ENCODE measurements at regions not wholly inside any gene's neighbourhood (a gene's known extent, or its start where the extent isn't known, plus 50 kb on each side); places are given as distances from the start of the nearest gene placed in this dataset.

DNA sequence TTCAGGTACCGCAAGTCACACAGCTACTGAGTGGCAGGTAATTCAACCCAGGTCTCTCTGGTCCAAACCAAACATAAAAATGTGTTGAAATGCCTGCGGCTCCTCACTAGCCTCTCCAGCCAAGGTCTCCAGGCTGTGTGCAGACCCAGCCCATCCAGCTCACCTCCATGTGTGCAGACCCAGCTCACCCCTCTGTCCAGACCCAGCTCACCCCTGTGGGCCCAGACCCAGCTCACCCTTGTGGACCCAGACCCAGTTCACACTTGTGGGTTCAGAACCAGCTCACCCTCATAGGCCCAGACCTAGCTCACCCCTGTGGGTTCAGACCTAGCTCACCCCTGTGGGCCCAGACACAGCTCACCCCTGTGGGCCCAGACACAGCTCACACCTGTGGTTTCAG is 188.0 kb upstream of the ADCY2 start:
- no peaks in the 10 kb centered on the region for H3K4me1 ChIP-seq (ENCODE audit: control insufficient read depth, low read length)
- no peaks in the 10 kb centered on the region for H3K27me3 ChIP-seq (ENCODE audit: control insufficient read depth, low read length)
- H3K36me3 ChIP-seq (ENCODE audit: control insufficient read depth, low read length): no peaks in the 10 kb centered on the region
- no peaks in the 10 kb centered on the region for H3K9me3 ChIP-seq (ENCODE audit: control insufficient read depth, insufficient read depth, low read length)
- H3K4me2 ChIP-seq (ENCODE audit: low read length): no peak overlapping the region
- no peak for TF ChIP-seq EZH2phosphoT487 (IDR thresholded peaks at IDR 0.05; ENCODE audit: borderline replicate concordance, low read length)
- TF ChIP-seq, protein P1, sequence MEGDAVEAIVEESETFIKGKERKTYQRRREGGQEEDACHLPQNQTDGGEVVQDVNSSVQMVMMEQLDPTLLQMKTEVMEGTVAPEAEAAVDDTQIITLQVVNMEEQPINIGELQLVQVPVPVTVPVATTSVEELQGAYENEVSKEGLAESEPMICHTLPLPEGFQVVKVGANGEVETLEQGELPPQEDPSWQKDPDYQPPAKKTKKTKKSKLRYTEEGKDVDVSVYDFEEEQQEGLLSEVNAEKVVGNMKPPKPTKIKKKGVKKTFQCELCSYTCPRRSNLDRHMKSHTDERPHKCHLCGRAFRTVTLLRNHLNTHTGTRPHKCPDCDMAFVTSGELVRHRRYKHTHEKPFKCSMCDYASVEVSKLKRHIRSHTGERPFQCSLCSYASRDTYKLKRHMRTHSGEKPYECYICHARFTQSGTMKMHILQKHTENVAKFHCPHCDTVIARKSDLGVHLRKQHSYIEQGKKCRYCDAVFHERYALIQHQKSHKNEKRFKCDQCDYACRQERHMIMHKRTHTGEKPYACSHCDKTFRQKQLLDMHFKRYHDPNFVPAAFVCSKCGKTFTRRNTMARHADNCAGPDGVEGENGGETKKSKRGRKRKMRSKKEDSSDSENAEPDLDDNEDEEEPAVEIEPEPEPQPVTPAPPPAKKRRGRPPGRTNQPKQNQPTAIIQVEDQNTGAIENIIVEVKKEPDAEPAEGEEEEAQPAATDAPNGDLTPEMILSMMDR (IDR thresholded peaks at IDR 0.05; ENCODE audit: low read depth, low read length, poor library complexity, severe bottlenecking): no peak
- H3K9me2 ChIP-seq (replicated peaks; ENCODE audit: control insufficient read depth, low read length): no peaks in the 10 kb centered on the region; the same call in 1 of the 2 replicates
- H3K79me2 ChIP-seq (ENCODE audit: control insufficient read depth, low read length): no peaks in the 10 kb centered on the region
- no peak overlapping the region for H3K27ac ChIP-seq (ENCODE audit: low read depth, low read length)
- H3K4me3 ChIP-seq (ENCODE audit: low read length): no peak overlapping the region
- H4K20me1 ChIP-seq (ENCODE audit: control insufficient read depth, insufficient read depth, low read depth, low read length): no peaks in the 10 kb centered on the region
- H3F3A ChIP-seq (ENCODE audit: control insufficient read depth, insufficient read depth): no peaks in the 10 kb centered on the region

DNA sequence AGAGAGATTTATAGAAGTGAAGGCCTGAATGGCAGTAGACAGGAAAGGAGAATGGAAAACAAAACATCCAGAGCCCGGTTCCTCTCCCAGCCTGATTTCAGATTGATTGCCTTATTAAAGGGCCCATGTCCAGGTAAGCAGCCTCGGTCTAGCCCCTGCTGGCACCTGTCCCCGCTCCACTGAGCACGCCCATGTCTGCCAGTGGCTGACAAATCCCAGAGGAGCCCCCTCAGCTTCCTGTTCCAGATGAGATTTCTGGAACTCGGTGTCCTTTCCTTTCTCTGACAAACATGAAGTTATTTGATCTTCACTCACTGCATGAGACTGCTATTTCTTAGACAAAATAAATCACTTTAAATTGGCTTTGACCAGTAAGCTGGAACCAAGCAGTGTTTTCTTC is 187.0 kb upstream of the ADCY2 start:
- H3F3A ChIP-seq (ENCODE audit: control insufficient read depth, insufficient read depth): no peaks in the 10 kb centered on the region
- H3K4me3 ChIP-seq (ENCODE audit: low read length): no peak overlapping the region
- no peaks in the 10 kb centered on the region for H3K27me3 ChIP-seq (ENCODE audit: control insufficient read depth, low read length)
- H3K79me2 ChIP-seq (ENCODE audit: control insufficient read depth, low read length): no peaks in the 10 kb centered on the region
- H3K9me3 ChIP-seq (ENCODE audit: control insufficient read depth, insufficient read depth, low read length): no peaks in the 10 kb centered on the region
- no peaks in the 10 kb centered on the region for H3K4me1 ChIP-seq (ENCODE audit: control insufficient read depth, low read length)
- H3K36me3 ChIP-seq (ENCODE audit: control insufficient read depth, low read length): no peaks in the 10 kb centered on the region
- H4K20me1 ChIP-seq (ENCODE audit: control insufficient read depth, insufficient read depth, low read depth, low read length): no peaks in the 10 kb centered on the region
- H3K9me2 ChIP-seq (replicated peaks; ENCODE audit: control insufficient read depth, low read length): no peaks in the 10 kb centered on the region; the same call in 1 of the 2 replicates
- H3K4me2 ChIP-seq (ENCODE audit: low read length): no peak overlapping the region
- TF ChIP-seq EZH2phosphoT487 (IDR thresholded peaks at IDR 0.05; ENCODE audit: borderline replicate concordance, low read length): no peak
- TF ChIP-seq, protein P1 (IDR thresholded peaks at IDR 0.05; ENCODE audit: low read depth, low read length, poor library complexity, severe bottlenecking): no peak
- no peak overlapping the region for H3K27ac ChIP-seq (ENCODE audit: low read depth, low read length)

DNA sequence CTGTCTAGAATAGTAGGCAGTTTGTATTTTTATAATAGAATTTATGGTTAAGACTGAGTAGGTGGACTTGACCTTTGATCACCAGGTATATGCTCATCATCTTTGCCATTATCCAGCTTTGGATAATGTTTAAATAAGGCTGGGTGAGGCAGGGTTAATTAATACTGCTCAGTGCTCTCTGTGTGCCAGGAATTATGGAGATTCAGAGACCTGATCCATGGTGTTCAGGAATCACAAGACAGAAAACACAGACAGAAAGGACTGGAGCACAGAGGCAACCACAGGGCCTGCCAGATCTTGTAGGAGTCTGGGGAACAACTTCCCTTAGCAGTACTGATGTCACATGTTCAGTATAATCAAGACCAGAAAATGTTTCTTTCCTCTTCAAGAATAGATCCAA is 186.3 kb upstream of the ADCY2 start:
- no peaks in the 10 kb centered on the region for H3K79me2 ChIP-seq (ENCODE audit: control insufficient read depth, low read length)
- no peak overlapping the region for H3K27ac ChIP-seq (ENCODE audit: low read depth, low read length)
- no peaks in the 10 kb centered on the region for H4K20me1 ChIP-seq (ENCODE audit: control insufficient read depth, insufficient read depth, low read depth, low read length)

More for the DNA sequence above, 186.3 kb upstream of the ADCY2 start:
- no peak overlapping the region for H3K4me2 ChIP-seq (ENCODE audit: low read length)
- H3F3A ChIP-seq (ENCODE audit: control insufficient read depth, insufficient read depth): no peaks in the 10 kb centered on the region
- no peaks in the 10 kb centered on the region; the same call in 1 of the 2 replicates for H3K9me2 ChIP-seq (replicated peaks; ENCODE audit: control insufficient read depth, low read length)
- no peaks in the 10 kb centered on the region for H3K9me3 ChIP-seq (ENCODE audit: control insufficient read depth, insufficient read depth, low read length)
- H3K4me3 ChIP-seq (ENCODE audit: low read length): no peak overlapping the region
- no peak for TF ChIP-seq EZH2phosphoT487 (IDR thresholded peaks at IDR 0.05; ENCODE audit: borderline replicate concordance, low read length)
- TF ChIP-seq, protein P1 (IDR thresholded peaks at IDR 0.05; ENCODE audit: low read depth, low read length, poor library complexity, severe bottlenecking): no peak
- no peaks in the 10 kb centered on the region for H3K4me1 ChIP-seq (ENCODE audit: control insufficient read depth, low read length)
- no peaks in the 10 kb centered on the region for H3K36me3 ChIP-seq (ENCODE audit: control insufficient read depth, low read length)
- H3K27me3 ChIP-seq (ENCODE audit: control insufficient read depth, low read length): no peaks in the 10 kb centered on the region
